Mesenchymal stem cell (in vitro differentiated cells and primary cell): ENCODE measurements at regions not wholly inside any gene's neighbourhood (a gene's known extent, or its start where the extent isn't known, plus 50 kb on each side); places are given as distances from the start of the nearest gene placed in this dataset.

Source experiments
- DNase-seq: peaks from one replicate; pipeline ENCODE4 v3.0.0-alpha.2; 2013
- H2AFZ ChIP-seq: one replicate; pipeline ENCODE4 v1.6.1; 2013; ENCODE audit warnings: low read depth, mild to moderate bottlenecking, control low read depth, inconsistent platforms, low read length, moderate library complexity
- H2AK5ac ChIP-seq: 2 replicates; pipeline ENCODE4 v1.6.1; 2013; ENCODE audit warnings: low read length, moderate library complexity, mild to moderate bottlenecking, inconsistent platforms; ENCODE audit not compliant: severe bottlenecking
- H2BK120ac ChIP-seq: one replicate; pipeline ENCODE4 v1.6.1; 2013; ENCODE audit warnings: low read depth, mild to moderate bottlenecking, inconsistent platforms, low read length, moderate library complexity
- H2BK12ac ChIP-seq, 2 experiments: one replicate each; pipeline ENCODE4 v1.6.1; 2013; ENCODE audit warnings: inconsistent platforms in 2 of 2, low read length in 2 of 2, mild to moderate bottlenecking in 2 of 2, moderate library complexity in 2 of 2, control low read depth in 1 of 2
- H2BK15ac ChIP-seq: one replicate; pipeline ENCODE4 v1.6.1; 2013; ENCODE audit warnings: mild to moderate bottlenecking, low read depth, inconsistent platforms; ENCODE audit not compliant: poor library complexity, severe bottlenecking
- H2BK5ac ChIP-seq: 2 replicates; pipeline ENCODE4 v1.6.1; 2013; ENCODE audit warnings: low read depth, mild to moderate bottlenecking, low read length, control low read depth, inconsistent platforms; ENCODE audit not compliant: poor library complexity, severe bottlenecking
- H3K14ac ChIP-seq, 2 experiments: one replicate each; pipeline ENCODE4 v1.6.1; 2013; ENCODE audit warnings: inconsistent platforms in 2 of 2, low read length in 2 of 2, control low read depth in 1 of 2, mild to moderate bottlenecking in 1 of 2, moderate library complexity in 1 of 2
- H3K18ac ChIP-seq, 2 experiments: one replicate each; pipeline ENCODE4 v1.6.1; 2013; ENCODE audit warnings: inconsistent platforms in 2 of 2, low read length in 2 of 2, control low read depth in 1 of 2, low read depth in 1 of 2, mild to moderate bottlenecking in 1 of 2
- H3K23ac ChIP-seq, 2 experiments: one replicate each; pipeline ENCODE4 v1.6.1; 2013; ENCODE audit warnings: inconsistent platforms in 2 of 2, low read length in 2 of 2, mild to moderate bottlenecking in 2 of 2, moderate library complexity in 2 of 2, control low read depth in 1 of 2
- H3K27ac ChIP-seq: 2 replicates; pipeline ENCODE4 v1.5.1; 2013; ENCODE audit warnings: mild to moderate bottlenecking, moderate library complexity, low read length, control low read depth, inconsistent platforms; ENCODE audit not compliant: poor library complexity, severe bottlenecking
- H3K27me3 ChIP-seq, 2 experiments: 2 replicates each; pipeline versions ENCODE4 v1.6.1 to v1.7.0; 2013; ENCODE audit warnings: low read length in 2 of 2, mild to moderate bottlenecking in 2 of 2, moderate library complexity in 2 of 2, control low read depth in 1 of 2, inconsistent platforms in 1 of 2; ENCODE audit not compliant: control insufficient read depth in 1 of 2, insufficient read depth in 1 of 2
- H3K36me3 ChIP-seq, 2 experiments: 2 replicates each; pipeline versions ENCODE4 v1.6.1 to v1.7.0; 2013; ENCODE audit warnings: low read length in 2 of 2, control low read depth in 1 of 2, inconsistent platforms in 1 of 2, low read depth in 1 of 2, mild to moderate bottlenecking in 1 of 2; ENCODE audit not compliant: insufficient read depth in 2 of 2, control insufficient read depth in 1 of 2
- H3K4ac ChIP-seq, 2 experiments: one replicate each; pipeline ENCODE4 v1.6.1; 2013; ENCODE audit warnings: inconsistent platforms in 2 of 2, low read length in 2 of 2, mild to moderate bottlenecking in 2 of 2, moderate library complexity in 2 of 2, control low read depth in 1 of 2, low read depth in 1 of 2
- H3K4me1 ChIP-seq: 2 replicates; pipeline ENCODE4 v1.6.1; 2013; ENCODE audit warnings: low read depth, low read length, control low read depth; ENCODE audit not compliant: control insufficient read depth, insufficient read depth
- H3K4me2 ChIP-seq: 2 replicates; pipeline ENCODE4 v1.6.1; 2013; ENCODE audit warnings: low read length, mild to moderate bottlenecking, inconsistent platforms; ENCODE audit not compliant: poor library complexity, severe bottlenecking
- H3K4me3 ChIP-seq, 2 experiments: 2 replicates each; pipeline versions ENCODE4 v1.5.1 to v1.7.0; 2013; ENCODE audit warnings: low read length in 2 of 2, mild to moderate bottlenecking in 2 of 2, control low read depth in 1 of 2, low read depth in 1 of 2; ENCODE audit not compliant: insufficient read depth in 1 of 2
- H3K79me1 ChIP-seq: replicated peaks from 2 replicates; pipeline ENCODE4 v1.6.1; 2013; ENCODE audit warnings: mild to moderate bottlenecking, control low read depth, low read length, inconsistent platforms; ENCODE audit not compliant: poor library complexity, severe bottlenecking
- H3K9ac ChIP-seq: 2 replicates; pipeline ENCODE4 v1.7.0; 2013; ENCODE audit warnings: mild to moderate bottlenecking, low read length, moderate library complexity
- H3K9me3 ChIP-seq: 2 replicates; pipeline ENCODE4 v1.7.0; 2013; ENCODE audit warnings: mild to moderate bottlenecking, low read length; ENCODE audit not compliant: control insufficient read depth
- H4K8ac ChIP-seq: one replicate; pipeline ENCODE4 v1.6.1; 2013; ENCODE audit warnings: inconsistent platforms, mild to moderate bottlenecking, low read length, moderate library complexity
- H4K91ac ChIP-seq: one replicate; pipeline ENCODE4 v1.6.1; 2013; ENCODE audit warnings: mild to moderate bottlenecking, low read length, inconsistent platforms
- WGBS: methylation state at CpG from one replicate; pipeline ENCODE4 v1.1.7; 2013; ENCODE audit warnings: mixed read lengths; 5-methylcytosine and 5-hydroxymethylcytosine counted together

GRCh38 chr2:65687614-65688013 is 255.2 kb upstream of the SPRED2 start:
- no peak overlapping the region for H3K23ac ChIP-seq
- WGBS, result 91% methylated on average over 9 of the region's 9 CpGs
- H3K4me1 ChIP-seq, result no peaks in the 10 kb centered on the region
- no peak overlapping the region for H3K18ac ChIP-seq
- no peak overlapping the region for H2BK5ac ChIP-seq
- H2AK5ac ChIP-seq, result no peak overlapping the region
- H2BK15ac ChIP-seq, result no peak overlapping the region
- H3K14ac ChIP-seq, result no peak overlapping the region
- no peaks in the 10 kb centered on the region for H3K9me3 ChIP-seq
- no peaks in the 10 kb centered on the region for H3K36me3 ChIP-seq
- H3K4me3 ChIP-seq, result no peak overlapping the region
- no peak for DNase-seq
- peaks cover 4 to 10% of the 10 kb centered on the region in 2 experiments for H3K27me3 ChIP-seq
- no peak overlapping the region for H2AFZ ChIP-seq
- H3K4ac ChIP-seq, result no peak overlapping the region
- no peak overlapping the region for H3K9ac ChIP-seq
- no peak overlapping the region for H4K8ac ChIP-seq
- H4K91ac ChIP-seq, result no peak overlapping the region
- no peak overlapping the region for H3K27ac ChIP-seq
- no peak overlapping the region for H3K4me2 ChIP-seq
- H2BK120ac ChIP-seq, result no peak overlapping the region
- no peaks in the 10 kb centered on the region for H3K79me1 ChIP-seq
- H2BK12ac ChIP-seq, result no peak overlapping the region

GRCh38 chr2:65686928-65687521 is 254.6 kb upstream of the SPRED2 start:
- H2BK120ac ChIP-seq, result no peak overlapping the region
- no peak overlapping the region for H3K4ac ChIP-seq
- WGBS, result 86% methylated on average over 4 of the region's 5 CpGs
- H3K23ac ChIP-seq, result no peak overlapping the region
- no peak for DNase-seq
- H2BK12ac ChIP-seq, result no peak overlapping the region
- H2BK5ac ChIP-seq, result no peak overlapping the region
- H3K14ac ChIP-seq, result no peak overlapping the region
- H3K79me1 ChIP-seq, result no peaks in the 10 kb centered on the region
- no peak overlapping the region for H3K4me2 ChIP-seq
- no peak overlapping the region for H2AFZ ChIP-seq
- H3K27ac ChIP-seq, result no peak overlapping the region
- no peak overlapping the region for H3K18ac ChIP-seq
- H3K36me3 ChIP-seq, result no peaks in the 10 kb centered on the region
- H3K27me3 ChIP-seq, result peaks cover 4 to 10% of the 10 kb centered on the region in 2 experiments
- no peak overlapping the region for H3K9ac ChIP-seq
- no peak overlapping the region for H4K91ac ChIP-seq
- no peak overlapping the region for H2AK5ac ChIP-seq
- no peak overlapping the region for H3K4me3 ChIP-seq
- H4K8ac ChIP-seq, result no peak overlapping the region
- no peaks in the 10 kb centered on the region for H3K9me3 ChIP-seq
- no peak overlapping the region for H2BK15ac ChIP-seq
- H3K4me1 ChIP-seq, result no peaks in the 10 kb centered on the region

- no peak for DNase-seq
- H4K8ac ChIP-seq, result no peak overlapping the region
- no peak overlapping the region for H3K4me2 ChIP-seq
- H2BK15ac ChIP-seq, result no peak overlapping the region
- no peaks in the 10 kb centered on the region for H3K36me3 ChIP-seq
- no peaks in the 10 kb centered on the region for H3K79me1 ChIP-seq
- no peak overlapping the region for H2BK120ac ChIP-seq
- H3K14ac ChIP-seq, result no peak overlapping the region
- no peak overlapping the region for H3K4me3 ChIP-seq
- H3K4me1 ChIP-seq, result no peaks in the 10 kb centered on the region
- no peak overlapping the region for H4K91ac ChIP-seq
- no peak overlapping the region for H2AFZ ChIP-seq
- peaks cover 7 to 9% of the 10 kb centered on the region in 2 experiments for H3K27me3 ChIP-seq
- H3K9ac ChIP-seq, result no peak overlapping the region
- no peak overlapping the region for H3K18ac ChIP-seq
- no CpG with 5 or more reads among the region's 1 CpG for WGBS
- H3K23ac ChIP-seq, result no peak overlapping the region
- H3K9me3 ChIP-seq, result no peaks in the 10 kb centered on the region
- H3K4ac ChIP-seq, result no peak overlapping the region
- H2BK5ac ChIP-seq, result no peak overlapping the region
- H2AK5ac ChIP-seq, result no peak overlapping the region
- no peak overlapping the region for H3K27ac ChIP-seq
- H2BK12ac ChIP-seq, result no peak overlapping the region
Measured at GRCh38 chr2:65681503-65681902, 249.1 kb upstream of the SPRED2 start.

GRCh38 chr2:65678779-65679391 is 246.5 kb upstream of the SPRED2 start:
- peaks cover 7% of the 10 kb centered on the region in 2 experiments for H3K27me3 ChIP-seq
- 71% methylated on average over 4 of the region's 5 CpGs for WGBS

More at GRCh38 chr2:65678779-65679391, 246.5 kb upstream of the SPRED2 start:
- H3K9me3 ChIP-seq, result peaks cover 16% of the 10 kb centered on the region
- no peak overlapping the region for H2BK12ac ChIP-seq
- H3K27ac ChIP-seq, result no peak overlapping the region
- no peak overlapping the region for H3K14ac ChIP-seq
- no peaks in the 10 kb centered on the region for H3K4me1 ChIP-seq
- no peak overlapping the region for H2BK120ac ChIP-seq
- no peak overlapping the region for H3K18ac ChIP-seq
- DNase-seq, result no peak
- no peak overlapping the region for H2BK15ac ChIP-seq
- H2AK5ac ChIP-seq, result no peak overlapping the region
- no peak overlapping the region for H4K91ac ChIP-seq
- no peak overlapping the region for H3K23ac ChIP-seq
- no peaks in the 10 kb centered on the region for H3K79me1 ChIP-seq
- H3K36me3 ChIP-seq, result no peaks in the 10 kb centered on the region
- H2AFZ ChIP-seq, result no peak overlapping the region
- H3K4ac ChIP-seq, result no peak overlapping the region
- no peak overlapping the region for H3K4me3 ChIP-seq
- no peak overlapping the region for H2BK5ac ChIP-seq
- H3K4me2 ChIP-seq, result no peak overlapping the region
- H3K9ac ChIP-seq, result no peak overlapping the region
- H4K8ac ChIP-seq, result no peak overlapping the region
